EL (cell line): ENCODE measurements at regions not wholly inside any gene's neighbourhood (a gene's known extent, or its start where the extent isn't known, plus 50 kb on each side); places are given as distances from the start of the nearest gene placed in this dataset.
A peak's percentile ranks its signal among the peaks of the same experiment; 100 is the strongest.
"Not testable (repeated sequence)": the region's sequence is repeated elsewhere in the genome, so short reads cannot be mapped to it uniquely, and the experiment has no call there.

Source experiments
- DNase-seq: peaks from one replicate; pipeline ENCODE4 v3.0.0-alpha.2; 2016

GRCh38 chr14:81971911-81972310, 438.3 kb upstream of the SEL1L start:
- DNase-seq, result no peak

GRCh38 chr14:81972601-81973000, 438.9 kb upstream of the SEL1L start:
- no peak for DNase-seq

- DNase-seq, result no peak
Observed at GRCh38 chr14:81974543-81974942, 440.9 kb upstream of the SEL1L start.

GRCh38 chr14:81980601-81981306, 447.1 kb upstream of the SEL1L start:
- DNase-seq, result no peak

- no peak for DNase-seq
Observed at GRCh38 chr14:81981307-81981675, 447.6 kb upstream of the SEL1L start.

- DNase-seq, result no peak
Observed at GRCh38 chr14:81982046-81982445, 448.4 kb upstream of the SEL1L start.

- DNase-seq, result no peak
Observed at GRCh38 chr14:81986005-81986404, 452.4 kb upstream of the SEL1L start.

GRCh38 chr14:81989211-81989610, 455.6 kb upstream of the SEL1L start:
- DNase-seq, result no peak

GRCh38 chr14:81990312-81990761, 456.7 kb upstream of the SEL1L start:
- DNase-seq, result peak; percentile 33

GRCh38 chr14:81991998-81992397, 458.3 kb upstream of the SEL1L start:
- DNase-seq, result no peak

GRCh38 chr14:81993432-81993831, 459.8 kb upstream of the SEL1L start:
- no peak for DNase-seq

- no peak for DNase-seq
Observed at GRCh38 chr14:82003426-82003825, 469.8 kb upstream of the SEL1L start.

GRCh38 chr14:82009076-82009475, 475.4 kb upstream of the SEL1L start:
- no peak for DNase-seq

- DNase-seq, result no peak
Observed at GRCh38 chr14:82009993-82010392, 476.3 kb upstream of the SEL1L start.

GRCh38 chr14:82011460-82011859, 477.8 kb upstream of the SEL1L start:
- no peak for DNase-seq

- DNase-seq, result no peak
Observed at GRCh38 chr14:82029038-82029437, 495.4 kb upstream of the SEL1L start.

GRCh38 chr14:82035397-82035796, 501.7 kb upstream of the SEL1L start:
- no peak for DNase-seq

GRCh38 chr14:82038066-82038465, 504.4 kb upstream of the SEL1L start:
- DNase-seq, result not testable (repeated sequence)

- DNase-seq, result no peak
Observed at GRCh38 chr14:82045339-82045738, 511.7 kb upstream of the SEL1L start.

GRCh38 chr14:82046512-82047226, 513.0 kb upstream of the SEL1L start:
- no peak for DNase-seq

- no peak for DNase-seq
Observed at GRCh38 chr14:82047777-82048470, 514.3 kb upstream of the SEL1L start.

- no peak for DNase-seq
Observed at GRCh38 chr14:82052778-82053177, 519.1 kb upstream of the SEL1L start.

- no peak for DNase-seq
Observed at GRCh38 chr14:82055515-82056115, 522.0 kb upstream of the SEL1L start.

- no peak for DNase-seq
Observed at GRCh38 chr14:82060219-82060618, 526.6 kb upstream of the SEL1L start.
